Epithelial cell of esophagus (primary cell): ENCODE measurements at regions not wholly inside any gene's neighbourhood (a gene's known extent, or its start where the extent isn't known, plus 50 kb on each side); places are given as distances from the start of the nearest gene placed in this dataset.
A peak's percentile ranks its signal among the peaks of the same experiment; 100 is the strongest.

Experiments
- DNase-seq: peaks from one replicate; pipeline ENCODE4 v3.0.0; 2010; ENCODE audit warnings: low read depth
- H3K4me3 ChIP-seq: 2 replicates; pipeline ENCODE4 v1.5.1; 2011; ENCODE audit warnings: mild to moderate bottlenecking, low read length, control low read depth
- CTCF ChIP-seq: IDR thresholded peaks from 2 replicates; pipeline ENCODE4 v1.5.1; 2011; ENCODE audit warnings: low read depth, mild to moderate bottlenecking, low read length, control low read depth, inconsistent platforms; ENCODE audit not compliant: insufficient read depth; ENCODE audit errors: missing control alignments

- peak; percentile 2 for DNase-seq
- no peak for TF ChIP-seq CTCF
Observed at GRCh38 chr12:13816394-13816793, 165.0 kb downstream of the GRIN2B start.

DNA sequence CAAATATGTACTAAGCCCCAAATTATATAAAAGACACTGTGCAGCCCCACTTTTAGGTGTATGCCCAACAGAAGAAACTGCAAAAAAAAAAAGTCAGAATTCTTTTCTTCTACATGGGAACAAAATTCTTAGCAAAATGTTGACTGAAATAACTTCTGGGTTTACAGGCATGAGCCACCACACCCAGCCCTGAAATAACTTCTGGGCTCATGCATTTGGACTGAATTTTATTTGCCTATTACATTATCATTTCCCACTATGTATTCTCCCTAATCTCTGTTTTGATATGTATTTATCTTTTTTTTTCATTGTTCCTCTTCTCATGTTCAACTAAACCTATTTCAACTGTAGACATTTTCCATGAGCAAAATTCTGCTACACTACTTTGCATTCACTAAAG is 169.2 kb downstream of the GRIN2B start:
- H3K4me3 ChIP-seq = no peak overlapping the region
- TF ChIP-seq CTCF = no peak
- DNase-seq = no peak

More at GRCh38 chr12:13816394-13816793, 165.0 kb downstream of the GRIN2B start:
- H3K4me3 ChIP-seq = no peak overlapping the region

GRCh38 chr12:13811061-13811460 is 170.3 kb downstream of the GRIN2B start:
- no peak overlapping the region for H3K4me3 ChIP-seq
- no peak for TF ChIP-seq CTCF
- DNase-seq = peak; percentile 63

- DNase-seq = no peak
- TF ChIP-seq CTCF = no peak
- H3K4me3 ChIP-seq = no peak overlapping the region
Observed at GRCh38 chr12:13805041-13805440, 176.4 kb downstream of the GRIN2B start.

- no peak for DNase-seq
- no peak for TF ChIP-seq CTCF
- no peak overlapping the region for H3K4me3 ChIP-seq
Observed at GRCh38 chr12:13801543-13801942, 179.9 kb downstream of the GRIN2B start.

GRCh38 chr12:13799574-13799973 is 181.8 kb downstream of the GRIN2B start:
- H3K4me3 ChIP-seq = no peak overlapping the region
- no peak for DNase-seq
- TF ChIP-seq CTCF = no peak

DNA sequence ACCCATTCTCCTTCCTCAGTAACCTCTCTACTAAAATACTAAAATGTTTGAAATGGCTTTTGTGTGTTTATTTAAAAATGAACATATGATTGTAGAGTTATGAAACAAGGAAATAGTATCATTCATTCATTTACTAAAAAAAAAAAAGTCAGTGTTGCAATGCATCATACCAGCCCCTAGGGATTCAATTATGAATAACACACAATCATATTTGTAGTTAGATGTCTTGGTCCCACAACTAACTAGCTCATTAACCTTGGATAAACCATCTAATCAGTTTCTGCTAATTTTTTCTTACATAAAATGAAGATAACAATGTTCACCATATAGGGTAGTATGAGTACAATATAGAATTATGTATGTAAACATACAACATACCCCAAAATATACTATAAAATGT is 183.2 kb downstream of the GRIN2B start:
- TF ChIP-seq CTCF = no peak
- DNase-seq = no peak
- H3K4me3 ChIP-seq = no peak overlapping the region
